Esophagus squamous epithelium (tissue), 5 donors: ENCODE measurements at regions not wholly inside any gene's neighbourhood (a gene's known extent, or its start where the extent isn't known, plus 50 kb on each side); places are given as distances from the start of the nearest gene placed in this dataset.

Experiments
- DNase-seq: peaks from one replicate; lab custom pipeline; 2025; lab: John Stamatoyannopoulos, UW
- H3K27ac ChIP-seq, 4 donors: fragments of 200-600 bp; sonication (generic); one replicate each; pipeline ENCODE4 v1.5.1; 2016 to 2019; ENCODE audit warnings: mild to moderate bottlenecking in 1 of 4
- H3K27me3 ChIP-seq, 4 donors: fragments of 200-600 bp; sonication (generic); 1 replicate in 3 of 4; 2 replicates in 1 of 4; pipeline versions ENCODE4 v1.5.1 to v1.6.0; 2017 to 2021; ENCODE audit warnings: antibody characterized with exemption in 1 of 4
- H3K36me3 ChIP-seq, 3 donors: fragments of 200-600 bp; sonication (generic); one replicate each; pipeline ENCODE4 v1.5.1; 2016 to 2019
- H3K4me1 ChIP-seq, 3 donors: fragments of 200-600 bp; sonication (generic); one replicate each; pipeline ENCODE4 v1.5.1; 2017 to 2019
- H3K4me3 ChIP-seq, 4 donors: fragments of 200-600 bp; sonication (generic); 1 replicate in 3 of 4; 2 replicates in 1 of 4; pipeline ENCODE4 v1.5.1; 2016 to 2019; ENCODE audit warnings: mild to moderate bottlenecking in 2 of 4, moderate library complexity in 1 of 4
- H3K9me3 ChIP-seq, 3 donors: fragments of 200-600 bp; sonication (generic); one replicate each; pipeline ENCODE4 v1.5.1; 2016 to 2019
- POLR2A ChIP-seq, 4 donors: fragments of 450-650 bp; IDR thresholded peaks; one replicate each; pipeline ENCODE4 v1.6.1; 2017; ENCODE audit warnings: antibody characterized with exemption in 4 of 4, mild to moderate bottlenecking in 4 of 4, moderate library complexity in 3 of 4
- WGBS, 2 donors: methylation state at CpG; one replicate each; pipeline ENCODE4 v1.1.5; 2018; 5-methylcytosine and 5-hydroxymethylcytosine counted together
- intact Hi-C: fragments of 100-400 bp; cut with DNase I; formaldehyde crosslinking; loops from one replicate; pipeline ENCODE4 v1.15.0; 2022
- TF ChIP-seq, protein P1 (sequence below), 6 experiments: fragments of 450-650 bp in 4 of 6; fragments of 200-600 bp in 2 of 6; sonication (generic) in 2 of 6; IDR thresholded peaks; one replicate each; pipeline ENCODE4 v1.5.1; 2016 to 2019; ENCODE audit warnings: antibody characterized with exemption in 6 of 6, mild to moderate bottlenecking in 4 of 6, moderate library complexity in 4 of 6
- donor health status: DM: yes; HTN: yes; CAD: no.

DNA sequence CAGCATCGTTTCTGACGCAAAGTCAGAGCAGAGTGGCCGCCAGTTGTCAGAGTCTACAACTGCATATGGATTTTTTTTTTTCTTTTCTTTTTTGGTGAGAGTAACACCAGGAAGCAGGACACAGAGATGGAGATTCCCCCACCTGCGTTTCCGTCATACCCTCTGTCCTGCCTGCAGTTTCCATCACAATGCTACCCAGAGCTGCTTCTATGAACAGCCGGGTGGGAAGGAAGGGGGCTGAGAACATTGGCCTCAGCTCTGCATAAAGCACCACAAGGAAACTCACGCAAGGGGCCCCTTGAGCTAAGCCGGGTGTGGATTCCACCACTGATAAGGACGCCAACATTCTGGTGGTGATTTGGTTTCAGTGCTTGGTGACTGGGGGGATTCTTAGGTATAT is 183.5 kb upstream of the AFDN start:
- WGBS, 2 donors = 77 to 83% methylated on average over 3 to 6 of the region's 9 CpGs
- no peak for TF ChIP-seq POLR2A (IDR thresholded peaks at IDR 0.05)
- TF ChIP-seq, protein P1, sequence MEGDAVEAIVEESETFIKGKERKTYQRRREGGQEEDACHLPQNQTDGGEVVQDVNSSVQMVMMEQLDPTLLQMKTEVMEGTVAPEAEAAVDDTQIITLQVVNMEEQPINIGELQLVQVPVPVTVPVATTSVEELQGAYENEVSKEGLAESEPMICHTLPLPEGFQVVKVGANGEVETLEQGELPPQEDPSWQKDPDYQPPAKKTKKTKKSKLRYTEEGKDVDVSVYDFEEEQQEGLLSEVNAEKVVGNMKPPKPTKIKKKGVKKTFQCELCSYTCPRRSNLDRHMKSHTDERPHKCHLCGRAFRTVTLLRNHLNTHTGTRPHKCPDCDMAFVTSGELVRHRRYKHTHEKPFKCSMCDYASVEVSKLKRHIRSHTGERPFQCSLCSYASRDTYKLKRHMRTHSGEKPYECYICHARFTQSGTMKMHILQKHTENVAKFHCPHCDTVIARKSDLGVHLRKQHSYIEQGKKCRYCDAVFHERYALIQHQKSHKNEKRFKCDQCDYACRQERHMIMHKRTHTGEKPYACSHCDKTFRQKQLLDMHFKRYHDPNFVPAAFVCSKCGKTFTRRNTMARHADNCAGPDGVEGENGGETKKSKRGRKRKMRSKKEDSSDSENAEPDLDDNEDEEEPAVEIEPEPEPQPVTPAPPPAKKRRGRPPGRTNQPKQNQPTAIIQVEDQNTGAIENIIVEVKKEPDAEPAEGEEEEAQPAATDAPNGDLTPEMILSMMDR (IDR thresholded peaks at IDR 0.05) = no peak
- H3K27me3 ChIP-seq = no peaks in the 10 kb centered on the region
- intact Hi-C loops = no loop called here
- H3K4me1 ChIP-seq = no peaks in the 10 kb centered on the region
- H3K36me3 ChIP-seq = no peaks in the 10 kb centered on the region
- DNase-seq = no peak
- H3K9me3 ChIP-seq = no peaks in the 10 kb centered on the region
- H3K4me3 ChIP-seq = no peak overlapping the region
- no peak overlapping the region for H3K27ac ChIP-seq

DNA sequence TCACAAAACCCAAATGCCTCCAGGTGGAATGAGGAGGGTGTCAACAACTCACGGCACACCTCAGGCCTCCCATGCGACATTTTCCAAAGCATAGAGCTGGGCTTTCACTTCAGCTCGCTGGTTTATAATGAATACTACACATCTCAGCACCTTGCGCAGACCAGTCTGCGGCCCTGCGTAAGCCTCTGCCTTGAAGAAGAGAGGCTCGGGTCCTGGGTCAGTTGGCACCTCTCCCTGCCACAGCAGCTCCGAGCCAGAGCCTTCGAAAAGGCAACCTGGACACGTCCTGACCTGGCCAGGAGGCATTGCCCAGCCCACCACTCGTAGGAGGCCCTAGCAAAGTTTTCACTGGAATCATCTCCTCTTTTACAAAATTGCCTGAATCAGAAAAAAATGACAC is 183.0 kb upstream of the AFDN start:
- intact Hi-C loops = no loop called here
- H3K9me3 ChIP-seq = no peaks in the 10 kb centered on the region
- H3K4me3 ChIP-seq = no peak overlapping the region
- no peaks in the 10 kb centered on the region for H3K27me3 ChIP-seq
- H3K27ac ChIP-seq = no peak overlapping the region
- TF ChIP-seq POLR2A (IDR thresholded peaks at IDR 0.05) = no peak
- TF ChIP-seq, protein P1 (IDR thresholded peaks at IDR 0.05) = no peak
- WGBS, 2 donors = 81 to 88% methylated on average over 2 to 10 of the region's 11 CpGs
- no peak for DNase-seq
- H3K36me3 ChIP-seq = no peaks in the 10 kb centered on the region
- H3K4me1 ChIP-seq = no peaks in the 10 kb centered on the region

DNA sequence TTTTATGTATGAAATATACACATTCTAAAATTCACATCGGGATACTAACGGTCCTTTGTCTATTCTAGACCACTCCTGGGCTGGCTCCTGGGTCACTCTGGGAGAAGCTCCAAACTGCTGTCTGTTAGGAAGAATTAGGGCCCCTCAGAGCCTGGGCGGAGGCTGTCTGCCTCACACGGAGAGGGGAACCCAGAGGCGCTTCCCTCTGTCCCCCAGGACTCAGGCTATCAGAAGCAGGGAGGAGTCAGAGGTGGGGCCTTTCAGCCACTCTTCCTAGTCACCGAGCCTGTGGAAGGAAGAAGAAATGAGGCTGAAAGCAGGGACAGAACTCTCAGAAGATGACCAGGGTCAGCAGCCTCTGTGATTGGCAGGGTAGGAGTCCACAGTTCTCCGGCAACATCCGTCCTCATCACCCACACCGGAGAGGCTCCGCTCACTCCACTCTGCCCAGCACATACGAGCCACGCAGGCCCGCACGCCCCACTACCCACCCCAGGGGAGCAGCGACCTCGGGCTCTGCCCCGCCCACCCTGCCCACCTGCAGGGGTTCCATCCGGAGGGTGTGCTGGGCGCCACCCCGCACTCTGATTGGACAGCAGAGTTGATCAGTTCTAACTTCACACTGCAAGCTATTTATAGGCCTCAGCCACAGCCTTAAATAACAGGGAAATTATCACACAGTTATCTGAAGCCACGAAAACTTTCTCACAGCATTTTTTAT is 182.1 kb upstream of the AFDN start:
- no peak overlapping the region for H3K4me3 ChIP-seq
- WGBS, 2 donors = 77 to 79% methylated on average over 7 to 19 of the region's 21 CpGs
- DNase-seq = no peak
- H3K4me1 ChIP-seq = no peaks in the 10 kb centered on the region
- no peaks in the 10 kb centered on the region for H3K36me3 ChIP-seq
- intact Hi-C loops = no loop called here
- no peak overlapping the region for H3K27ac ChIP-seq
- H3K9me3 ChIP-seq = no peaks in the 10 kb centered on the region
- TF ChIP-seq POLR2A (IDR thresholded peaks at IDR 0.05) = no peak
- TF ChIP-seq, protein P1 (IDR thresholded peaks at IDR 0.05) = no peak
- peaks cover 0 to 1% (median 0%) of the 10 kb centered on the region in 4 donors for H3K27me3 ChIP-seq

DNA sequence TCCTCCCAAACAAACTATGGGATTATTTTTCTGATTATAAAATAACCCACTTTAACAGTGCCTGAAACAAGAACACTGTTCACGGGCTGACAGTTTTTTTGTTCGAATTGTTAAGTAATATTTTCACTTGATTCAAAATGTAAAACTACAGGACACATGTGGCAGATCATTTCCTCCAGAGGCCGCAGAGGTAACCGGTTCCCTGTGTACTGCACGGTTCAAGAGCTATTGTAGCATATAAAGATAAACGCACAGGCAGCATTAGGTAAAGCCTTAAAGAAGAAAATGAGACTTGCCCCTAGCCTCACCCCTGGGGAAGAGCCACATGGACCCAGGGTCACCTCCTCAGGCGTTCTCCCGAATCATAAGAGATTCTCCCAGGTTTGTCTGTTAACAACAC is 181.3 kb upstream of the AFDN start:
- Histone ChIP-seq H3K36me3 (no peaks in the 10 kb centered on the region), H3K4me3 (no peak overlapping the region), H3K4me1 (no peaks in the 10 kb centered on the region), H3K9me3 (no peaks in the 10 kb centered on the region), H3K27ac (no peak overlapping the region), H3K27me3 (peaks cover 0 to 8% (median 0%) of the 10 kb centered on the region in 4 donors)
- 61 to 67% methylated on average over 8 of the region's 8 CpGs for WGBS, 2 donors
- TF ChIP-seq, protein P1 (IDR thresholded peaks at IDR 0.05) = no peak
- TF ChIP-seq POLR2A (IDR thresholded peaks at IDR 0.05) = no peak
- DNase-seq = no peak
- intact Hi-C loops = no loop called here

DNA sequence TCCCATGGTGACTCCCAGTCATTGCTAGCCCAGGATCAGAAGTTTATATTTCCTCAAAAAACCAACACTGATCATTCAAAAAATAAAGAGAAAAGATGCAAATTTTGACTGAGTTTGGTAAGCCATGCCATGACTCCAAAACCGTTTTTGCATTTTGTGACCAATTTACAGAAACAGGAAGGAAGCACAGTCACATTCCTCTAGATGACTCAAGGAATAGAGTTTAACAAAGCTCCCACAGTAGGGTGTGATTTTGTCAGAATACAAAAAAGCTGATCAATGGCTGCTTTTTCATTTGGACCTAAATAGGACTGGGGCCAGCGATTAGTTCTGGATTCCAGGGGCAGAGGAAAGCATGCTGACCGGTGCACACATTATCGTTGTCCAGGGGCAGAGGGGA is 179.4 kb upstream of the AFDN start:
- intact Hi-C loops = no loop called here
- TF ChIP-seq, protein P1 (IDR thresholded peaks at IDR 0.05) = no peak
- no peak for TF ChIP-seq POLR2A (IDR thresholded peaks at IDR 0.05)

More for the DNA sequence above, 179.4 kb upstream of the AFDN start:
- H3K9me3 ChIP-seq = no peaks in the 10 kb centered on the region
- no peaks in the 10 kb centered on the region for H3K36me3 ChIP-seq
- DNase-seq = no peak
- no peak overlapping the region for H3K4me3 ChIP-seq
- no peak overlapping the region for H3K27ac ChIP-seq
- no peaks in the 10 kb centered on the region for H3K4me1 ChIP-seq
- 50 to 52% methylated on average over 4 of the region's 4 CpGs for WGBS, 2 donors
- peaks cover 0 to 8% (median 0%) of the 10 kb centered on the region in 4 donors for H3K27me3 ChIP-seq
